ENCODE measurements at regions not wholly inside any gene's neighbourhood (a gene's known extent, or its start where the extent isn't known, plus 50 kb on each side); places are given as distances from the start of the nearest gene placed in this dataset.

DNA sequence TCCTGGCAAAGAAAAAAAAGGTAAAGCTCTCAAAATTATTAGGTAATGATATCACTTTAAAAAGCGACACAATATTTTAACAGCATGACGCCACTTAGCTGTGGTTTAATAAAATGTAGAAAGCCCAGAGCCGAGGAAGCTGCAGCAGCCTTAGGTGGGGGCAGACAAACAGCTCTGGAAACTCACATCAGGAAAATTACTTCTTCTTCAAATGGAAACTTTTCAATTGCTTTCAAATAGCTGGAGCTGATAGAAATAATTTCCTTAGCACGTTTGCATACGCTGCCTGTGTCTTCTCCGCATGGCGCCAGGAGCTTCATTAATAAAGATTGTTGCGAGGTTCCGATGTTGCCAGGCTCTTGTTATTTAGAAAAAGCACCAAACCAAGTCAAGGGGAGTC lies 835.3 kb upstream of the EEF2KMT start:
- H3K36me3 ChIP-seq (ENCODE audit: control insufficient read depth, low read length): no peaks in the 10 kb centered on the region
- H3K4me1 ChIP-seq (ENCODE audit: control insufficient read depth, low read length): no peaks in the 10 kb centered on the region
- H3K27ac ChIP-seq (ENCODE audit: low read depth, low read length): no peak overlapping the region
- no peaks in the 10 kb centered on the region for H3K27me3 ChIP-seq (ENCODE audit: control insufficient read depth, low read length)
- no peaks in the 10 kb centered on the region for H3F3A ChIP-seq (ENCODE audit: control insufficient read depth, insufficient read depth)
- no peaks in the 10 kb centered on the region; the same call in 1 of the 2 replicates for H3K9me3 ChIP-seq (ENCODE audit: control insufficient read depth, insufficient read depth, low read length)
- no peaks in the 10 kb centered on the region for H3K79me2 ChIP-seq (ENCODE audit: control insufficient read depth, low read length)
- no peak overlapping the region for H3K4me2 ChIP-seq (ENCODE audit: low read length)
- no peaks in the 10 kb centered on the region for H3K9me2 ChIP-seq (replicated peaks; ENCODE audit: control insufficient read depth, low read length)
- TF ChIP-seq CTCF (IDR thresholded peaks at IDR 0.05; ENCODE audit: low read depth, low read length, poor library complexity, severe bottlenecking): no peak
- TF ChIP-seq EZH2phosphoT487 (IDR thresholded peaks at IDR 0.05; ENCODE audit: borderline replicate concordance, low read length): no peak
- H4K20me1 ChIP-seq (ENCODE audit: control insufficient read depth, insufficient read depth, low read depth, low read length): no peaks in the 10 kb centered on the region
- H3K4me3 ChIP-seq (ENCODE audit: low read length): no peak overlapping the region

DNA sequence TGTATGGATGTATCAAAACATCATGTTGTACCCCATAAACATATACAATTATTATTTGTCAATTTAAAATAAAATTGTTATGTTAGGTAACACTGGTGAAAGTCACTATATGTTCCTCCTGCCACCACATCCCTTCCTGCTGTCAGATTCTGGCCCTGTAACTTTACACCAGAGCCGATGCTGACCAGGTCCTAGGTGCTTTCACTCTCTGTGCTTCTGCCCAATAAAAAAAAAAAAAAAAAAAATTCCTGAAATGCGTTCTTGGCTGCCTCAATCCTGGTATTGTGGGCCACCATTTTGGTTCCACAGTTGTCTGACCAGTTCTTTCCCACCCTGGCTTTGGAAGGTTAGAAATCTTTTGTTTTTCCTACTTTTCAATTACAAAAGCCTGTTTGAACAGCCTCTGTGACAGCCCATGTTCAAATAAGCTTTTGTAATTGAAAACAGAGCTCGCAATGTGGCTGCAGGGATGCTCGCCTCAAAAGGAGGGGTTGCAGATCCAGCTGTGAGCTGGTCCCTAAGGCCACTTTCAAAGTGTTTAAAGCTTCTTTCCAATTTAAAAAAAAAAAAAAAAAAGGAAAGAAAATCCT lies 831.0 kb upstream of the EEF2KMT start:
- H3K36me3 ChIP-seq (ENCODE audit: control insufficient read depth, low read length): no peaks in the 10 kb centered on the region
- TF ChIP-seq EZH2phosphoT487 (IDR thresholded peaks at IDR 0.05; ENCODE audit: borderline replicate concordance, low read length) (no peak), CTCF (IDR thresholded peaks at IDR 0.05; ENCODE audit: low read depth, low read length, poor library complexity, severe bottlenecking) (no peak)
- peaks cover 6% of the 10 kb centered on the region for H3K9me3 ChIP-seq (ENCODE audit: control insufficient read depth, insufficient read depth, low read length)
- H3F3A ChIP-seq (ENCODE audit: control insufficient read depth, insufficient read depth): no peaks in the 10 kb centered on the region
- H3K79me2 ChIP-seq (ENCODE audit: control insufficient read depth, low read length): no peaks in the 10 kb centered on the region
- H4K20me1 ChIP-seq (ENCODE audit: control insufficient read depth, insufficient read depth, low read depth, low read length): no peaks in the 10 kb centered on the region
- H3K4me1 ChIP-seq (ENCODE audit: control insufficient read depth, low read length): no peaks in the 10 kb centered on the region
- H3K4me2 ChIP-seq (ENCODE audit: low read length): no peak overlapping the region
- no peak overlapping the region for H3K4me3 ChIP-seq (ENCODE audit: low read length)
- no peaks in the 10 kb centered on the region for H3K27me3 ChIP-seq (ENCODE audit: control insufficient read depth, low read length)
- no peaks in the 10 kb centered on the region for H3K9me2 ChIP-seq (replicated peaks; ENCODE audit: control insufficient read depth, low read length)
- H3K27ac ChIP-seq (ENCODE audit: low read depth, low read length): no peak overlapping the region

- H3K27me3 ChIP-seq (ENCODE audit: control insufficient read depth, low read length): no peaks in the 10 kb centered on the region
- no peaks in the 10 kb centered on the region for H3K9me2 ChIP-seq (replicated peaks; ENCODE audit: control insufficient read depth, low read length)
- TF ChIP-seq EZH2phosphoT487 (IDR thresholded peaks at IDR 0.05; ENCODE audit: borderline replicate concordance, low read length): no peak
- TF ChIP-seq CTCF (IDR thresholded peaks at IDR 0.05; ENCODE audit: low read depth, low read length, poor library complexity, severe bottlenecking): no peak
- H3F3A ChIP-seq (ENCODE audit: control insufficient read depth, insufficient read depth): no peaks in the 10 kb centered on the region
- no peaks in the 10 kb centered on the region for H3K36me3 ChIP-seq (ENCODE audit: control insufficient read depth, low read length)
- H3K4me1 ChIP-seq (ENCODE audit: control insufficient read depth, low read length): no peaks in the 10 kb centered on the region
- no peaks in the 10 kb centered on the region for H3K79me2 ChIP-seq (ENCODE audit: control insufficient read depth, low read length)
- H4K20me1 ChIP-seq (ENCODE audit: control insufficient read depth, insufficient read depth, low read depth, low read length): no peaks in the 10 kb centered on the region
- no peak overlapping the region for H3K27ac ChIP-seq (ENCODE audit: low read depth, low read length)
- no peak overlapping the region for H3K4me2 ChIP-seq (ENCODE audit: low read length)
- H3K9me3 ChIP-seq (ENCODE audit: control insufficient read depth, insufficient read depth, low read length): peaks cover 6% of the 10 kb centered on the region
- H3K4me3 ChIP-seq (ENCODE audit: low read length): no peak overlapping the region
These were observed 828.3 kb upstream of the EEF2KMT start for GRCh38 chr16:5925850-5926249.
